HPDE6-E6E7 (cell line): ENCODE measurements at regions not wholly inside any gene's neighbourhood (a gene's known extent, or its start where the extent isn't known, plus 50 kb on each side); places are given as distances from the start of the nearest gene placed in this dataset.

Source experiments
- DNase-seq: peaks from one replicate; pipeline ENCODE4 v3.0.0; 2011; ENCODE audit warnings: missing footprints; ENCODE audit errors: extremely low spot score

DNA sequence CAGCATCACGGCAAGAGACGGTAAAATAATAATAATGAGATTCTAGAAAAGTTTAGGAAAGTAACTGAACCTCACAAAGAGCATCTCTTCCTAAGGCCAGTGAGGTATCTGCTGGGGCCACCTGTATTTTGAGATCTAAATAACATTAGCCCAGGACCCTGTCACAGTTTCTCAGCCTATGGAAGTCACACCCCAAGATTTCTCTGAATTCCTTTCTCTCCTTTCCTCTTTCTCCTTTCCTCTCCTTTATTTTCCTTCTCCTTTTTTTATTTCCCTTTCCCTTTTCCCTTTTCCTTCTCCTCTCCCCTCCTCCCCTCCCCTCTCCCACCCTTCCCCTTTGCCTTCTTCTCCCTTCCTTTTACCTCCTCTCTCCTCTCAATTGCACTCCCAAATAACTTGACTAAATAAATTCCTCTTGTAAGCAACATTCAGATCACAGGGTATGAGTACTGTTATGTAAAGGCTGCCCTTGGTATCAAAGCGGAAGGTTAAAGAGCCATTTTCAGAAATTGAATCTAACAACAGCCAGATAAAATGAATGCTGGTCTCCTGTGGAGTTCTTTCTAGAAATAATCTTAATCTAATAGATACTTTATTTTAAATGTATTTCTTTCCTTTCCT, 506.2 kb downstream of the EPM2A start:
- DNase-seq = no peak

DNA sequence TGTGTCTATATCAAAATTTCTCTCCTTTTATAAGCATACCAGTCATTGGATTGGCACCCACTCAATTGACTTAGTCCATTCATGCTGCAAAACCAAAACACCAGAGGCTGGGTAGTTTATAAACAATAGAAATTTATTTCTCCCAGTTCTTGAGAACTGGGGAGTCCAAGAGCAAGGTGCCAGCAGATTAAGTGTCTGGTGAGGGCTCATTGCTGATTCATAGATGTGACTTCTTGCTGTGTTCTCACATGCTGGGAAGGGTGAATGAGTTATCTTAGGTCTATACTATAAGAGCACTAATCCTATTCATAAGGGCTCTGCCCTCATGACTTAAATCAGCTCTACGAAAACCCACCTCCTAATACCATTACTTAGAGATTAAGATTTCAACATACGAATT, 501.4 kb downstream of the EPM2A start:
- no peak for DNase-seq

- DNase-seq = no peak
These were observed 500.1 kb downstream of the EPM2A start for GRCh38 chr6:145235207-145235606.

- DNase-seq = no peak
These were observed 496.5 kb downstream of the EPM2A start for GRCh38 chr6:145238787-145239186.

DNA sequence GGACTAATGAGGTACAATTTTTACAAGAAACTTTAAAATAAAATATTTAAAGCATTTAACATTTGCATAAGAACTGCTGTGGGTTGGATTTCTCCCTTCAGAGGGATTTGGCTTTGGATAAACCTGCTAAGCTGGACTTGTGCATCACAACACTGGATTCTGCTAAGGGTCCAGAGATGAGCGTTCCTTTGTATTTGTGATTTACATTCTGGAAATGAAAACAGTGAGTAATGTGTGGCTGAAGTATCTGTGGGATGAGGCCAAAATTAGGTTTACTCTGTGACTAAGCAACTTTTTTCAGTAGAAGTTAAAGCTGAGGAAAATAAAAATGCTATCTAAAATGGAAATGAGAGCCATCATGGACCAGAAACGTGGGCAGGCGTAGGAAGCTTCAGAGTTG, 494.3 kb downstream of the EPM2A start:
- no peak for DNase-seq

- DNase-seq = no peak
These were observed 493.6 kb downstream of the EPM2A start for GRCh38 chr6:145241721-145242120.

DNA sequence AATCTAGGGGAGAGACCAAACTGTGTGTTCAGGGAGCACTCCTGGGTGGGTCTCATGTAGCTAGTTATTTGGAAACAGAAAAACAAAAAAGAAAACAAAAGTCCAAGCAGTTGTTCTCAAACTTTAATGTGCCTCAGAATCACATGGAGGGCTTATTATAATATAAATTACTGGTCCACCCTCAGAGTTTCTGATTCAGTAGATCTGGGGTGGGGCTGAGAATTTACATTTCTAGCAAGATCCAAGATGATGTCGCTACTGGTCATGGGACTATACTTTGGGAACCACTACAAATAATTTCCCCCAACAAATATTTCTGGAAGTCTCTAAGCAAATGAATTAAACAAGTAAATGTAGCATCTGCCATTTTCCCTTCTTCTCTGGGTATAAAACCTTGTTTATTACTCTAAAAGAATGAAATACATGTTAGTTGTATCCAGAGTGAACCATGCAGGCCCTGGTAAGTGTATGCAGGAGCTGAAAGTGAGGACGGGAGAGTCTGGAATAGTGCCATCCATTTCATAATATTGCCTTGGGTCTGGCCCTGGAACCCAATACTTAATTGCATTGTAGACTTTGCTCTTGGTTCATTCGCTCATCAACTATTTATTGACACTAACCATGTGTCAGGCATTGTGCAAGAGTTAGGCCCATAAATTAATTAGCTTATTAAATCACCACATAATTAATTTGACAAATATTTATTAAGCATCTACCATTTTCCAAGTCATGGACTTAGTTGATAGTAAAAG, 490.8 kb downstream of the EPM2A start:
- no peak for DNase-seq

- DNase-seq = no peak
These were observed 490.2 kb downstream of the EPM2A start for GRCh38 chr6:145245119-145245518.

DNA sequence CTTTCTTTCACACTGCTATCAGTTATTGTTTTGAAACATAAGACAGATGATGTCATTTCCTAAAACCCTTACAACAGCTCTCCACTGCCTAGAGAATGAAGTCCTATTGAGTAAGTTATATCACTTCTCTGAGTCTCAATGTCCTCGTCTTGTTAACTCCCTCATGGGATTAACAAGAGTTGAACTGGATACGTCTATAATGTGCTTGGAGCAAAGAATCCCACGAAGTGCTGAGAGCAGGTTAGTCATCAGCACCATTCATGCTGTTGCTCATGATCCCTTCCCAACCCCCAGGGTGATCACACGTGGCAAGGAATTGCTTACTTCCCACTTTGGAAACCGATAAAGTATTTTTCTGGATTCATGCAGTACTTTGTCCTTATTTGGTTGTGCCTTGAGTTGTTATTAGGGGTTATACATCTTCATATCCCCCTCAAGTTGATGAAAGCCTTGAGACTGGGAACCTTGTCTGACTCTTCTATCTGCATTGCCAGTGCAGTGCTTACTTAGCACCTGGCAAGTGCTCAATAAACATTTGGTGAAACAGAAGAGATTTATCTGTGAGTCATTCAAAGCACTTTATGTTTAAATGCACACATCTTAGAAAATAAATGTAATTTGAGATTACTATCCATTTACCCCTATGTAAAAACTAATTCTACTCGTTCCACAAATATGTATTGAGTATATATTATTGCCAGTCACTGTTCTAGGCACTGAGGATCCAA, 487.5 kb downstream of the EPM2A start:
- peak; percentile 76 for DNase-seq

DNA sequence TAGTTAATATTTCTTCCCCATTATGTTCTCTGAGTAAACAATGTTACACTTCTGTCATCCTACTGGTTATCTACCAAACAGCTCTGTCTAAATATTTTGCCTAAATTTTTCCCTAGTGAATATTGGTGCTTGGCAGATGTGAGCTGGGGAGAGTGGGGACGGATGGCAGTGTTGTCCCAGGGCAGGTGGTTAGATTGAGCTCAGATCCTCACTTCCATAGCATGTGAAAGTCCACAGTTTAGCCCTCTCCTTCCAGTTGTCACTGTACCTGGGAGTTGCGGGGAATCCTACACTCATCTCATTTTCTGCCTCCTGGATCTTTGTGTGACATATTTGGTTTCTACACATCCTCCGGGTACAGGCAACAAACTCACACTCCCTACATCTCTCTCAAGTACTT, 484.9 kb downstream of the EPM2A start:
- DNase-seq = no peak

DNA sequence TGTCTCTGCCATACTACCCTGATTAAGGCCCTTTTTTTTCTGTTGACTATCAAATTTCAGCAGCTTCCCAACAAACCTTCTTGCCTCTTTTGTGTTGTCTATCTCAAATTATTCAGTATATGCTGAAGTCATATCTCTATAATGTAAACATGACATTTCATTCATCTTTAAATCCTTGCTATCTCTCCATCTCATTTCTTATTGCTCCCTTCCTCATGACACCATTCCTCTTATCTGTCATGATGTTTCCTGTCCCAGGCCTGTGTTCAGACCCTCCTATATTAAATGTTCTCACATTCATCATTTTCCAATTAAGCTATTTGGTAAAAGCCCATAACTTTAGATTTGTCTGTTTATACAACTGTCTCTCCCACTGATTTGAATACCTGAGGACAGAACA, 482.6 kb downstream of the EPM2A start:
- DNase-seq = no peak

GRCh38 chr6:145254649-145255401, 480.5 kb downstream of the EPM2A start:
- DNase-seq = no peak

DNA sequence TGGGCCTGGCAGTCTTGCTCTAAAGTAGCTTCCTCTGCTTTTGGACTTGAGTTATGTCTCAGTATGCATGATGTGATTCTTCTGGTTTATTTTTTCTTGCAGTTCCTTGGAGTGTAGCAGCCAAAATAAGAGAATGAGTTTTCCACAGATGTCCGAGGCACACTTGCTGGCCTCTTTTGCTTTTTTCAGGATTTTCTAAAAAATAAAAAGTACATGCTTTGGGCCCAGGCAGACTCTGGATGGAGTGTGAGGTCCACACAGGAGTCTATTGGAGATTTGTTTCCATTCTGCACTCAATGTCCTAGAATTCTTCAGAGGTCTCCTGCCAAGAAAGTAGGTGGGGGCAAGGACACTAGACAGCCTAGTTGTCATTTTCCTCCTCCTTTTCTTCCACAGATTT, 477.6 kb downstream of the EPM2A start:
- no peak for DNase-seq

GRCh38 chr6:145258122-145258521, 477.2 kb downstream of the EPM2A start:
- no peak for DNase-seq

DNA sequence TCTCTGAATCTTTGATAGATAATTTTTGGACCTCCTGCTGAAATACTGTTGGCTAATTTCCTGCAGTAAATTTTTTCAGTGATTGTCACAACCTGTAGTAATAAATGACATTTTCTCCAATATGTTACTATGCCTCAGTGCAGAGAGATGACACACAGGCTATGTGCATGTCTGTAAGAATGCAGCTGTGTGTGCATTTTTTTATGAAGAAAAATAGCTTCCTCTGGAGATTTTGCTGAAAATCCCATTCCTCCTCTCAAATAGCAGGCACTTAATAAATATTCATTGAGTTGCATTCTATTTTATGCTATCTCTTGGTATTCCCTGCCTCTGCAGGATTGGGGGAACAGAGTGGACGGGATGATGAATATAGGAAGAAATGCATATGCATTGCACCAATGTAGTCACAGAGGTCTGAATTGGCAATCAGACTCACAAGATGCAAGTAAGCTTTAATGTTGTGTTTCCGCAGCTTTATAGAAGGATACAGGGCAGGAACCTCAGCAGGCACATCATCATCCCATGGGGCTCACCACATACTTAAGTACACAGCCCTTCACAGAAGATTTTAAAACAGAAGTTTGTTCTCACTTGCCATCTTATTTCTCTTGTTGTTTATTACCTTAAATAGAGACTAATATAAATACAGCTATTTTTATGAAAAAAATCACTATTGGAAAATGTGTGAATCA, 474.7 kb downstream of the EPM2A start:
- DNase-seq = no peak

DNA sequence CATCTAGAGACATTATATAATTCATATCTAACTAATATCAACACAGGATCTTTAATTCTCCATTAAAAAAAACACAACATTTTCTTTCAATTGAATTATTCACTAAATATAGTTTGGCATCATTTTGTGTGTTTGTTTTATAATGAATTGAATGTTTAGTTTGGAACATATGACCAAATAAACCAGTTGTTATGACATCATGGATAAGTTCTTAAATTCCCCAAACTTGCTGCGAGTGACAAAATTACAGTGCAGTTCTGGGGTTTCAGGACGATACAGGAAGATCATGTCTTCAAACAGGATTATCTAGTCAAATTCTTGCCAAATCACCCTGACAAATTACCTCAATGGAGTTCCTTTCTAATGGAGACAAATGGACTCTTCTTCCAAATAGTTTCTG, 473.6 kb downstream of the EPM2A start:
- DNase-seq = no peak

GRCh38 chr6:145262771-145263170, 472.5 kb downstream of the EPM2A start:
- DNase-seq = no peak

- DNase-seq = no peak
These were observed 471.5 kb downstream of the EPM2A start for GRCh38 chr6:145263778-145264211.

DNA sequence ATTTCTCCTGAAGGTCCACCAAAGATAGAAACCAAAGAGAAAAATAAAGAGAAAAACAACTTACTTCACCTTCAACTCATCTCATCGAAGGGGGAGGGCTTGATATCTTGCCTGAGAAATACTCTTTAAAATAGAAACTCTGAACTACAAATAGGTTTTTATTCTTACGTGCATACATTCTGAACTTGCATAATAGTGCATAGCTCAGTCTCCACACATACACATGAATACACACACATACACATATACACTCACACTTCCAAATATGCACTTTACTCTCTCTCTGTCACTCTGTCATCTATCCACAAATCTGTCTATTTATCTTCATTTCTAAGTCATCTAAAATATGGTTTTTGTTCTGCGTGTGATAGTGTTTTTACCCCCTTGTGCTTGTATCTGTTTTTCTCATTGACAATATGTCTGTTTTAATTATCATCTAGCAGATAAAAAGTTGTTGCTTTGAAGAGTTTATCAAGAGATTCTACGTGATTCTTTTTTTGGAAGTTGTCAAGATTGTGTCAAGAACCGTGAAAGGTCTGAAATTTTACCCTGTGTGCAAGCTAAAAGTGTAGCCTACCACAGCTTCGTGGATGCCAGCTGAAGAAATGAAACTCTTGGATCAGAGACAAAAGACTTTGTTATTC, 468.8 kb downstream of the EPM2A start:
- DNase-seq = no peak

DNA sequence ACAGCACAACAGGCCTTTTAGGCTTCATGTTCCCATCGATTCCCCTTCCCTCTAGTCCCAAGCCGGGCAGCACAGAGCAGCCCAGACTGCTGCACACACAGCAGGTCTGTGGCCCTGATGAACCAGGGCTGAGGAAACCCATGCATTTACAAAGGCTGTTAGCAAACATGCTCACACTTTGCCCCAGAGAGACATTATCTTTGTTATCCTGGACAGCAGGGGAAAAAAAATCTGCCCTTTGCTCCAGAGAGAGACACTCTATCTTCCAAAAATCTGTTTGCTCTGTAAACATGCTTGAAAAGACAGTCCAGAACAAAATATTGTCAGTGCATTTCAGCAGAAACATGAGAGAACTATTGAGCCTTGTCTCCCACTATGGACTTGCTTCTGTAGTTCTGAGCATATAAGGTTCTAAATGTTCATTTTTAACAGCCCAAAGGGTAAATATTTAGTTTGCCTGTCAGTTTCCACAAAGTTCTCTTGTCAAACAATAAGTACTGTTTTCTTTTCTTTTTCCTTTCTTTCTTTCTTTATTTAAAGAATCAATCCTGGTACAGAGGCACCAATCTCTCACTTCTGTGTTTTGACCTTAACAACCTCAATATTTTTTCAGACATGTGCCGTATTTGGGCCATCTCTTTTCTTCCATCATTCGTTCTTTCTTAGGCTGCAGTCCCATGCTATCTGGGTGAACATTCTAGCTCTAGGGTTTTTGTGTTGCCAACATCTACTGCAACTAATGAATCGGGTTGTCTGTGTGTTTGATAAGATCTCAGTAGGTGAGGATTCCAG, 468.0 kb downstream of the EPM2A start:
- DNase-seq = no peak
